Fibroblast of skin of right quadriceps (primary cell): ENCODE measurements at regions not wholly inside any gene's neighbourhood (a gene's known extent, or its start where the extent isn't known, plus 50 kb on each side); places are given as distances from the start of the nearest gene placed in this dataset.
"Not testable (repeated sequence)": the region's sequence is repeated elsewhere in the genome, so short reads cannot be mapped to it uniquely, and the experiment has no call there.

Source experiments
- DNase-seq: peaks from one replicate; pipeline ENCODE4 v3.0.0-alpha.2; 2013

- DNase-seq: peak; percentile 26
These were observed 151.8 kb downstream of the CCNG2 start for GRCh38 chr4:77308843-77309242.

- DNase-seq: no peak
These were observed 152.5 kb downstream of the CCNG2 start for GRCh38 chr4:77309496-77309895.

GRCh38 chr4:77310931-77311330 lies 153.9 kb downstream of the CCNG2 start:
- DNase-seq: peak; percentile 26

GRCh38 chr4:77314697-77315096 lies 157.7 kb downstream of the CCNG2 start:
- DNase-seq: no peak

GRCh38 chr4:77327151-77327550 lies 170.1 kb downstream of the CCNG2 start:
- no peak for DNase-seq

GRCh38 chr4:77332696-77333270 lies 175.8 kb downstream of the CCNG2 start:
- no peak for DNase-seq

GRCh38 chr4:77336411-77337142 lies 179.6 kb downstream of the CCNG2 start:
- no peak for DNase-seq

GRCh38 chr4:77342170-77342810 lies 185.3 kb downstream of the CCNG2 start:
- DNase-seq: no peak

GRCh38 chr4:77344001-77344400 lies 187.0 kb downstream of the CCNG2 start:
- no peak for DNase-seq

GRCh38 chr4:77344784-77345183 lies 187.8 kb downstream of the CCNG2 start:
- no peak for DNase-seq

GRCh38 chr4:77347351-77347966 lies 190.5 kb downstream of the CCNG2 start:
- DNase-seq: no peak

- DNase-seq: no peak
These were observed 191.8 kb downstream of the CCNG2 start for GRCh38 chr4:77348815-77349214.

- DNase-seq: no peak
These were observed 192.4 kb downstream of the CCNG2 start for GRCh38 chr4:77349364-77349763.

- peak; percentile 10 for DNase-seq
These were observed 192.8 kb downstream of the CCNG2 start for GRCh38 chr4:77349796-77350195.

- no peak for DNase-seq
These were observed 195.2 kb downstream of the CCNG2 start for GRCh38 chr4:77352192-77352591.

GRCh38 chr4:77353724-77354315 lies 196.8 kb downstream of the CCNG2 start:
- DNase-seq: not testable (repeated sequence)

- DNase-seq: no peak
These were observed 197.5 kb downstream of the CCNG2 start for GRCh38 chr4:77354550-77354949.

- DNase-seq: no peak
These were observed 198.7 kb downstream of the CCNG2 start for GRCh38 chr4:77355731-77356130.

- DNase-seq: peak; percentile 26
These were observed 201.4 kb downstream of the CCNG2 start for GRCh38 chr4:77358315-77358928.

- DNase-seq: no peak
These were observed 203.4 kb downstream of the CCNG2 start for GRCh38 chr4:77360451-77360850.

- not testable (repeated sequence) for DNase-seq
These were observed 209.9 kb downstream of the CCNG2 start for GRCh38 chr4:77366876-77367275.

- no peak for DNase-seq
These were observed 210.6 kb downstream of the CCNG2 start for GRCh38 chr4:77367638-77368037.

GRCh38 chr4:77372375-77372774 lies 215.4 kb downstream of the CCNG2 start:
- DNase-seq: no peak
